Transverse colon (tissue), 4 donors: ENCODE measurements at regions not wholly inside any gene's neighbourhood (a gene's known extent, or its start where the extent isn't known, plus 50 kb on each side); places are given as distances from the start of the nearest gene placed in this dataset.

Experiments
- CTCF ChIP-seq, 5 experiments: fragments of 200-600 bp in 3 of 5; fragments of 450-650 bp in 2 of 5; sonication (generic) in 3 of 5; IDR thresholded peaks; 1 replicate in 2 of 5; 2 replicates in 3 of 5; pipeline ENCODE4 v1.5.1; 2016 to 2017; ENCODE audit warnings: antibody characterized with exemption in 5 of 5, inconsistent platforms in 3 of 5, mild to moderate bottlenecking in 2 of 5, moderate library complexity in 1 of 5
- EP300 ChIP-seq: sonication (generic); formaldehyde crosslinking; IDR thresholded peaks from one replicate; pipeline ENCODE4 v1.6.1; 2017; ENCODE audit warnings: antibody characterized with exemption, low read depth
- POLR2A ChIP-seq: fragments of 450-650 bp; IDR thresholded peaks from one replicate; pipeline ENCODE4 v1.6.1; 2016; ENCODE audit warnings: antibody characterized with exemption, mild to moderate bottlenecking, moderate library complexity
- POLR2AphosphoS5 ChIP-seq, 3 donors: sonication (generic); formaldehyde crosslinking; IDR thresholded peaks; one replicate each; pipeline ENCODE4 v1.6.1; 2016; ENCODE audit warnings: antibody characterized with exemption in 3 of 3

GRCh38 chr3:83076041-83076440, 1314.6 kb upstream of the GBE1 start:
- no peak for TF ChIP-seq CTCF (IDR thresholded peaks at IDR 0.05)
- TF ChIP-seq POLR2A = no peak
- no peak for TF ChIP-seq POLR2AphosphoS5 (IDR thresholded peaks at IDR 0.05)
- no peak for TF ChIP-seq EP300
